T-helper 1 cell (primary cell): ENCODE measurements at regions not wholly inside any gene's neighbourhood (a gene's known extent, or its start where the extent isn't known, plus 50 kb on each side); places are given as distances from the start of the nearest gene placed in this dataset.
"Not testable (repeated sequence)": the region's sequence is repeated elsewhere in the genome, so short reads cannot be mapped to it uniquely, and the experiment has no call there.

Source experiments
- DNase-seq, 5 donors: peaks; one replicate each; pipeline ENCODE4 v3.0.0-alpha.2; 2012 to 2020

DNA sequence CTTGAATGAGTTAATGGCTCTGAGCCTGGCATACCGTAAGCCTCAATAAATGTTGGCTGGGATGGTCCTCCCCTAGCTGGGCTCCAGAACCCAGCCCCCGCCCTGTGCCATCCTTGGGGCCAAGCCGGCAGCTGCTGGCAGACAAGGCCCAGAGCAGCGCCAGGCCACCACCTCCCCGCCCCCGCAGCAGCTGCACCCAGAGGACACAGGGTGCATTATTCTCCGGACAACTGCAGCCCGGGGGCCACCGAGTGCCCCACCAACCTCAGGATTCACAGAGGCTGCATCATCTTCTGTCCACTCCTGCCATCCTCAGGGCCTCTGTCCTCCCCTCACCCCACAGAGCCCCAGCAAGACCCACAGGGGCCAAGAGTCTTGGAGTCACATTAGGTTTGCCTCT lies 92.7 kb downstream of the NCOR2 start:
- no peak for DNase-seq

DNA sequence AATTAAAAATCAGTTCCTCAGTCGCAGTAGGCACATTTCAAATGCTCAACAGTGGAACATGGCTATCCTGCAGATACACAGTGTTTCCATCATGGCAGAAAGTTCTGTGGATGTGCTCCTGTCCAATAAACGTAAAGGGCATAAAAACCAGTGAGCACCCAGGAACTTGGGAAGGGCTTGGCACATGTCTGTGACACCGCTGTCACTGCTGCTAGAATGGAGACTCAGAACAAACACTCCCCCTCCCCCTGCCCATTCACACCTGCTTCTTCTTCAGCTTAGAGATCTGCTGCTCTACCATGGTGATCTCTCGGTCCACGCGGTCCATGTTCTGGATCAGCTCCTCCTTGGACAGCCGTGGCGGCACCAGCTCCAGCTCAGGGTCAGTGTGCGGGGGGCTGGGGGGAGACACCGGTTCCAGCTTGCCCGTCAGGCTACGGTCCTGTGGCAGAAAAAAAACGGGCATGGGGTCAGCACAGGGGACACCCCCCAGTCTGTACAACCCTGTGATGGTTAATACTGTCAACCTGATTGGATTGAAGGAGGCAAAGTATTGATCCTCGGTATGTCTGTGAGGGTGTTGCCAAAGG lies 94.6 kb downstream of the NCOR2 start:
- no peak for DNase-seq

DNA sequence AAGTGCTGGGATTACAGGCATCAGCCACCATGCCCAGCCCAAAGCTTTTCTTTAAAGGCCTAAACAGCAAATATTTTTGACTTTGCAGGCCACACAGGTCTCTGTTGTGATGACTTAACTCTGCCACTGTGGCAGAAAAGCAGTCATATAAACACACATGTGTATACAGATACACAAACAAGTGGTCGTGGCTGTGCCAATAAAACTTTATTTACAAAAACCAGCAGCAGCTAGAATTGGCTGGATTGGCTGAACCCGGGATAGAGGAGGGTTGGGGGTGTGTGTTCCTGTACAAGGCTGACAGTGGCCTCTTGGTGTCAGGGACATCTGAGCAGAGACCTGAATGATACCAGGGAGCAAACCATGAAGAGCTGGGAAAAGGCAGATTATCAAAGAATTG lies 95.6 kb downstream of the NCOR2 start:
- DNase-seq = no peak

GRCh38 chr12:124470806-124471205 lies 96.6 kb downstream of the NCOR2 start:
- no peak for DNase-seq

- no peak for DNase-seq
Observed at GRCh38 chr12:124470139-124470538, 97.3 kb downstream of the NCOR2 start.

DNA sequence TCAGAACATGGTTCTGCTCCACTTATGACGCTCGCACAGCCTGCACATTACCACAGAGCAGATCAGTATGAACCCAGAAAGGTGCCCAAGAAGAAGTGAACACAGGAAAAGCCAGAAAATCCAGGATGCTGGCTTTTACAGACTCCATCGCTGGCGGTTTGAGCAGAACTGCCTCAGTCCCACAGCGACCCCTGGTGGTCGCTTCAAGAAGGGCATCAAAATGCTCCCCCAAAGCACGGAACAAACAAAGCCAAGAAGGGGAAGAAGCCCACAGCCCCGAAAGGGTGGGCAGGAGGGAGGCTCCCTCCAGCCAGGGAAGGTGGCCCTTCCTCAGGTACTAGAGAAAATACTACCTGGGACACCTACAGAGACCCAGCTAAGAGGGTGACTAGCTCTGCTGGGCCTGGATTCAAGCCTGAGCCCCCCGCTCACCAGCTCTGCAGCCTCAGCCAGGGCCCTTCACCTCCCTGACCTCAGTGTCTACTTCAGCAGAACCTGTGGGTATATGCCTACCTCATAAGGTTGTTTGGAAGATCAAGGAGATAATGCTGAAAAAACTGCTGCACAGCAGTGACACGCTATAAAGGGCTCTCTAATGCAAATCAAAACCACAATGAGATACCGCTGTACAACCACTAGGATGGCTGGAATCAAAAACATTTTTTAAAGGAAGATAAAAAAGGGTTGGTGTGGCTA lies 98.1 kb downstream of the NCOR2 start:
- no peak for DNase-seq

GRCh38 chr12:124467549-124467948 lies 99.9 kb downstream of the NCOR2 start:
- not testable (repeated sequence) for DNase-seq

DNA sequence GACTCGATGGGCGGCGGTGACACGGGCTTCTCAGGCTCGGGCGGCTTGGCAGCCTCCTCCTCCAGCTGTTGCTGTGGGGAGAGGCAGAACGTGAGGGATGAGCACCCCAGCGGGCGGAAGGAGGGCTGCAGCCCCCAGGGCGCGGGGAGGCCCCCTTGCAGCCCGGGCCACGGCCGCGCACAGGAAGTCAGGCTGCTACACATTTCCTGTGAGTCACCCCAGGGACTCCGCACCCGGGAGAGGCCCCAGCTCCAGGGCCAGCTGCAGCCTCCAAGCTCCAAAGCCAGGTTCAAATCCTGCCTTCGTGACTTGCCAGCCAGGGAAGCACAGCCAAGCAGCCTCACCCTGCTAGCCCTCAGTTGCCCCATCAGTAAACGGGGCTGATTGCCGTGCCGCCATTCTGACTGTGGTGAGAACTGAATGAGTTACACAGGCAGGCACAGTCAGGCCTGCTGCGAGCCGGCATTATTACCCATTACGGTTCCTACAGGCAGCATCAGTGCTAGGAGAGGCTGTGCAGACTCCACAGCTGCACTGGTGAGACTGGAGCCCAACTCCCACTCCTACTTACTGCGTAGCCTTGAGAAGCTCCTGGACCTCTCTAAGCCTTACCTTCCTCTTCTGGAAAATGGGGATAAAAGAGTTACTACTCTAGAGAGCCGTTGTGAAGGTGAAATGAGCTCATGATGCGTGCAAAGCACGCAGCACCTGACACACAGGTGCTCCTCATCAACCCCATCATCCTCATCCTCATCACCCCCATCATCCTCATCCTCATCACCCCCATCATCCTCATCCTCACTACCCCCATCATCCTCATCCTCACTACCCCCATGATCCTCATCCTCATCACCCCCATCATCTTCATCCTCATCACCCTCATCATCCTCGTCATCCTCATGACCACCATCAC lies 100.9 kb downstream of the NCOR2 start:
- peak; percentile 78 to 95 (median 86) for DNase-seq

GRCh38 chr12:124465473-124465872 lies 101.9 kb downstream of the NCOR2 start:
- no peak for DNase-seq

- DNase-seq = no peak
Observed at GRCh38 chr12:124464830-124465229, 102.6 kb downstream of the NCOR2 start.

DNA sequence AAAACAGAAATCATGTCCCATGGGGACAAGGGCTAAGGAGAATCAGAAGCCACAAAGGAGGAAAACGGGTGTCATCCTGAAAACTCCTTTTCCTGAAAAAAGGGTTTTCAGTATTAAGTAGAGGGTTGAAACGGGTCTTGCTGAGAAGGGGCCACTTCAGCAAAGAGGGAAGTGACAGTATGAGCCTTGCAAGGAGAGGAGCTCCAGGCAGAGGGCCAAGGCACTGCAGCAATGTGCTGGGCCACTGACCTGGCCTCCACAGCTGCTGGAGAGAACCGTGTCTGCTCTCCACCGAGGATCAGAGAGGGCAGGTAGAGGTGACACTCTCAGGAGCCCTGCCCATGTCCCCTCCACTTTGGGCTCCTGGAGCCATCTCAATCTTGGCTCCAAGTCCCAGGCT lies 103.3 kb downstream of the NCOR2 start:
- no peak for DNase-seq

GRCh38 chr12:124463341-124463921 lies 104.0 kb downstream of the NCOR2 start:
- no peak for DNase-seq

DNA sequence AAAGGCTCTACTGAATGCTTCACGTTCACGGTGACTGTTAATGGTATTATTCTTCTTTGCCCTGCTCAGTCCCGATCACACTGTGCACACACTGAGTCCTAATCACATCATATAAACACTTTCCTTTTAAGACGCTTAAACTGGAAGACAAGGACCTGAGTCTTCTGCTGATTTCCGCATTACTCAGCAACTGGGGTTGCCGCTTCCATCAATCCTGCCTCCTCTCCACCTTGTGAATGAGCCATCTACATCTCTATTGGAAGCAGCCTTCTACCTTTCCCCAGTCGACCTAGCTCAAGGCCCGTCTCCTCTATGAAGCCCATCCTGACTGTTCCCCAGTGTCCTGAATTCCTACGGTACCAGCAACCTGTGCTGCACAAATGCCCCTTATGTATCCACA lies 104.7 kb downstream of the NCOR2 start:
- DNase-seq = no peak

DNA sequence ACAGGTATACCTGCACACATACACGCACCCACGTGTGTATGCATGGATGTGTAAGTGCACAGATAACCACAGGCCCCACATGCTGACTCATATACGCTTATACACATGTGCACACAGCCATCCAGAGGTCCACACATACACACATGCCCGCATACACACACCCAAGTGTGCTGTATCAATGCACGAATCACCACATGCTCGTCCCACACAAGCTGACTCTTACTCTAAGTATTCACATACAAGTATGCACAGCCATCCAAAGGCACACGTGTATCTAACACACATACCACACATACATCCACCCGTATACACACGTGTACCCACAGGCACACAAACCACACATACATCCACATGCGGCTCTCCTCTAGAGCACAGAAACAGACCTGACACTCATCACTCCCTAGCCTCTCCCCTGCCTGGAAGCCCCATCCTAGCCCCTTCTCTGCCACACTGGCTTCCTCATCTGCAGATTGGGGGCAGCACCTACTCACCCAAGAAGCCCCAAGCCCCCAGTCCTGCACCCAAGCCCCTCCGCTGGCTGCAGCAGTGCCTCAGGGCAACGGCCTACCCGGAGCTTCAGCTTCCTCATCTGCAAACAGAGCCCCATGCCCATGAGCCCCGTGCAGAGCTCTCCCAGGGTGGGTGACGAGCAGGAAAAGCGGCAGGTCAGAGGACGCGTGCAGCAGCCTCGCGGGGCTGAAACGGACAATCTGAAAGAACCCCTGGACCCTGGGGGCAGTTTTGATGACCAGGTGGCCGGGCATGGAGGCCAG lies 105.4 kb downstream of the NCOR2 start:
- DNase-seq = no peak

DNA sequence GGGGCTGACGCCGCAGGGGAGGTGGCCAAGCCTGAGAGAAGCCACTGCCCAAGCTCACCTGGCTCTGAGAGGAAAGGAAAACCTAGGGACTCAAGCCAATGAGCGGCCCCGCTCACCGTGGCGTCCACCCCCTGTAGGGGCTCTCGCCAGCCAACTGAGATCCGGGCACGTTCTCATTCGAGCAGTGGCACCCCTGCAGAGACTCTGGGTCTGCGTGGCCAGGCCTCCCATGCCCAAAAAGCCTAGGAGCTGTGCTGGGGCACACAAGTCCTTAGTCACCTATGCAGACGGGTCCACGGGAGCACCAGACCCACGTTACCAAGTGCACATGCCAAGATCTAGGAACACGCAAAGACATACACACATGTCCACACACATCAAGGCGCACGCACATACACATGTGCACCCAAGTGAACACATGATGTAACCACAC lies 106.2 kb downstream of the NCOR2 start:
- DNase-seq = no peak

DNA sequence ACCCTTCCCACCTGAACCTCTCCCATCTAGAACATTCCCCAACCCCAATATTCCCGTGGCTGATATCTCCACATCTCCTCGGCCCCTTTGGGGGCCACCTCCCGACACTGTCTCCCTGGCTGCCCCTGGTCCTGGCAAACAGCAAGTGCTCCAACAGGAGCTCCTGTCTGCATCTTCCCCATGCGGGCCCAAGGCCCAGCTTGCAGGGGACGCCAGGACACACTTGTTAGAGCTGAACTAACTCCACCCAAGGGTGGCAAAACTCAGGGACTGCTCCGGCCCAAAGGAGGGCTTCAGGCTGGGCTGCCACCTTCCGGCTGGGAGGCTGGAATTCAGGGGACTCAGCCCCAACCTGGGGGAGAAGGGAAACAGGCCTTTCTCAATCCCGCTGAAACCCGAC lies 106.6 kb downstream of the NCOR2 start:
- DNase-seq = no peak

DNA sequence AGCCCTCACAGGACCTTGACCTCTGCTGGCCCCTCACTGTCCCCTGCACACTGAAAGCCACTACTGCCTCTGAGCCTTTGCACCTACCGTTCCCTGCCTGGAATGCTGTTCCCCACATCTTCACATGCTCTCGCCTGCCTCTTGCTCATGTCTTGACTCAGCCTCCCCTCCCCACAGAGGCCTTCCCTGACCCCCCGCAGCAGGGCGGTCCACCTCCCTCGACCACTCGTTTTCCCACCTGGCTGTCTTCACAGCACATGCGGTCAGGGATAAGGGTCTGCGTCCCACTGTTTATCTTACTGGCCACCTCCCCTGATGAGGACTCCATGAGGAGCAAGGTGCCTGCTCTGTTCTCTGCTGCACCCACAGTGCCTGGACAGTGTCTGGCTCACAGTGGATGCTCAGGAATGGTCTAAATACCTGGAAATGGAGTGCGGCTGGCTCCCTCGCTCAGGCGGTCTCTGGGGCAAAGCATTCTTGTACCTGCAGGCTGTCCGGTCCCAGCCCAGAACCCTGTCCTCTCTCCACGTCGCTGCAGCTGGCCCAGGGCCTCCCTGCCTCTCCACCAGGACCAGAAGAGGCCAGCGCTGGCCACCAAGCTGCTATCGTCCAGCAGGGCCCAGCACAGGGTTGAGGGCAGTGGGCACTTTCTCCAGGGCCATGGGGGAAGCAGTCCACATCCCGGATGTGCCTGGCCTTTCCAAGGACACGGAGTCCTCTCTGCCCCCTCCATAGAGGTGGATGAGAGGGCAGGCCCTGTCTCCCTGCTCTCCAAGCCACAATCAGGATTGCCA lies 107.4 kb downstream of the NCOR2 start:
- no peak for DNase-seq

DNA sequence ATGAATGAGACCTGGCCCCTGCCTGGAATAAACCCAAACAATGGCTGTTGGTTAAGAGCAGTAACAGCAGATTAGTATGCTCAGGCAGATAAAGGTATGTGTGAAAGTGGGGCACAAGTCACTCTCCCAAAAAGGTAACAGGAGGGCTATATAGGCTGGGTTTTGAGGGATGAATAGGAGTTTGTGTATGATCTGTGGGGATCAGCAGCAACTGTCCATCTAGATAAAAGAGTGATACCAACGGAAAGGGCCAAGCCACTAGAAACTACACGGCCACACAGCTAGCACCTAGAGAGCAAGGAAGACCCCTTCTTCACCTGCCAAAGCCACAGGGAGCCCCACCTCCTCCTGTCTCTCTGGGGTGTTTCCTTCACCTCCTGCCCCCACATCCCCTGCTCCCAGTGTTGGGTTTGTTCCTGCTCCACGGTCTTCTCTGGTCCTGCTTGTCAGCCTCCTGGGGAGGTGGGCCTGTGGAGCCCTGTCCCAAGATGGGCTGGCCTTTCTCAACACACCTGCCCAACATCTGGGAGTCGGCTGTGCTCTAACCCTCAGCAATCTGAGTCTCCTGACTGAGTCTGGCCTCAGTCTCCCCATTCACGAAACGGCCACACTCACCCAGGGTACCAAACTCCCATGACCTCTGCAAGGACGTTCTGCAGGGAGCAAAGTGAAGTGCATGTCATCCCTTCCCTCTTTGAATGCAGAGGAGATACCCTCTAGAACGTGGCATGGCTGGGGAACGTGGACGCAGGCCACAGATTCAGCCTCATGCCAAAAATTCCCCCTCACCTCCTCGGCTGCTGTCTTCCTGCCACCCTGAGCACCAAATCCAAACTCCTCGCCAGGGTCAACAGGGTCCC lies 108.2 kb downstream of the NCOR2 start:
- no peak for DNase-seq

DNA sequence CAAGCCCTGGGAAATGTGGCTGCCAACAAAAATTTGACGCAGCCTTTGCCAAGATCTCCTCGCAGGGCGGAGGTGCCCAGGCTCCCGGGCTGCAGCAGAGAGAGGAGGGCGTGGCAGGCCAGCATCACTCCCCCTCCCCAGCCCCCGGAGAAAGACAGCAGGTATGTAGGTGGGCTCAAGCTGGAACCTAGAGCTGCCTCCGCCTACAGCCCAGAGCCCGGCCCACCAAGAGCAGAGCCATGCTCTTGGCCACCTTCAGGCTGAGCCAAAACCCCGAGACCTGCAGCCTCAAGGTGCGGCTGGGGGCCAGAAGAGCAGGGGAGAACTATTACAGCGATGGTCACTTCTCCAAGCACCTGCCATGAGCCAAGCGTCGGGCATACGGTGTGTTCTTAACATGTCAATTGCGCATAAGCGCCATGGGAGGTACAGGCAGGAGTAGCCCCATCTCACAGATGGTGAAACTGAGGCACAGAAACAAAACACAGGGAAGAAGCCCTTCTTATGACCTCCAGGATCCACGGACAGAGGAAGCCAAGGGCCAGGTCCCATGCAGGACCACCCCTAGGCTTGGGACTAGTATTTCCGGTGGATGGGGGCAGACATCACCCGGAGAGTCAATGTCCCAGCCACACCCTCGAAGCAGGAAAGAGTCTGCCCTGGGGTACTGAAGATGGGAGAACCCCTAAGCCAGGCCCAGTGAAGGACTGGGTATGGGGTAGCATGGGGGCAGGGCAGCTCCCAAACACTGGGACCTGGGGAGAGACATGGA lies 109.0 kb downstream of the NCOR2 start:
- DNase-seq = no peak
